ENCODE measurements at regions not wholly inside any gene's neighbourhood (a gene's known extent, or its start where the extent isn't known, plus 50 kb on each side); places are given as distances from the start of the nearest gene placed in this dataset.

DNA sequence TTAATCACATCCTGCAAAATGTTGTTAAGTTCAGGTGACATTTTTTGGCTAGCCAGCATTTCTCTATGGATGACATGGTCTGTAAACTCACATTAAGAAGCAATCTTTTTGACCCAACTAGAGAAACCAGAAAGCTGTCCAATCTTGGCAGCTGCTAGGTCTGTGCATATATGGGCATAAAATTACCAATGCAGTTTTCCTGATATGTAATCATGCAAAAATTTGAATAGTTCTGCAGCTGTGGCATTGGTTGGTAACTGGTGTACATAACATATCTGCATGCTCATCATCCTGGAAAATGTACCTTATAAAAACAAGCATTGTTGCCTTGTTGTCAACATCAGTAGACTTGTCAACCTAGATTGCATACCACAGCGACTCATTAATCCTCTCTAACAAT, 620.0 kb upstream of the LRFN5 start:
- Mint-ChIP-seq H3K36me3 (ENCODE audit: insufficient read depth in 1 of 3, low read depth in 3 of 3) (peaks cover 0 to 3% (median 2%) of the 10 kb centered on the region in 3 experiments; a peak in 3 of 7 replicates), H3K27ac (no peak overlapping the region), H3K4me3 (no peak overlapping the region), H3K4me1 (peaks cover 5 to 7% of the 10 kb centered on the region in 2 experiments; a peak in 3 of 4 replicates), H3K9me3 (no peaks in the 10 kb centered on the region), H3K27me3 (ENCODE audit: low read depth) (no peaks in the 10 kb centered on the region)
- no peak overlapping the region for H3K4ac ChIP-seq (ENCODE audit: low read depth, low read length)
- H3K4me2 ChIP-seq (ENCODE audit: insufficient read depth, insufficient read length, low read length) = no peak overlapping the region
- no peak overlapping the region for H2BK5ac ChIP-seq (ENCODE audit: insufficient read length, low read length)
- H4K20me1 ChIP-seq (ENCODE audit: control insufficient read depth, insufficient read depth, insufficient read length) = no peaks in the 10 kb centered on the region
- H2AK5ac ChIP-seq (ENCODE audit: insufficient read length, low read length) = no peak overlapping the region
- no peak overlapping the region for H2BK120ac ChIP-seq (ENCODE audit: low read depth, low read length, poor library complexity, severe bottlenecking)
- no peaks in the 10 kb centered on the region for H3K9me3 ChIP-seq (ENCODE audit: control insufficient read depth, low read depth, low read length)
- H2BK15ac ChIP-seq (ENCODE audit: low read depth, low read length) = no peak overlapping the region
- no peak overlapping the region for H3K14ac ChIP-seq (ENCODE audit: insufficient read depth, low read length)
- no peak overlapping the region for H3K56ac ChIP-seq (ENCODE audit: insufficient read length, low read depth, low read length)
- no peaks in the 10 kb centered on the region for H3K79me1 ChIP-seq (ENCODE audit: insufficient read depth, low read depth, low read length, poor library complexity, severe bottlenecking)
- H3K27ac ChIP-seq (ENCODE audit: insufficient read length, low read depth, low read length) = no peak overlapping the region
- H3K23ac ChIP-seq (ENCODE audit: insufficient read length, low read depth, low read length) = no peak overlapping the region
- no peak overlapping the region for H3K9ac ChIP-seq (ENCODE audit: extremely low read depth, insufficient read length, low read length)
- TF ChIP-seq, protein P1, sequence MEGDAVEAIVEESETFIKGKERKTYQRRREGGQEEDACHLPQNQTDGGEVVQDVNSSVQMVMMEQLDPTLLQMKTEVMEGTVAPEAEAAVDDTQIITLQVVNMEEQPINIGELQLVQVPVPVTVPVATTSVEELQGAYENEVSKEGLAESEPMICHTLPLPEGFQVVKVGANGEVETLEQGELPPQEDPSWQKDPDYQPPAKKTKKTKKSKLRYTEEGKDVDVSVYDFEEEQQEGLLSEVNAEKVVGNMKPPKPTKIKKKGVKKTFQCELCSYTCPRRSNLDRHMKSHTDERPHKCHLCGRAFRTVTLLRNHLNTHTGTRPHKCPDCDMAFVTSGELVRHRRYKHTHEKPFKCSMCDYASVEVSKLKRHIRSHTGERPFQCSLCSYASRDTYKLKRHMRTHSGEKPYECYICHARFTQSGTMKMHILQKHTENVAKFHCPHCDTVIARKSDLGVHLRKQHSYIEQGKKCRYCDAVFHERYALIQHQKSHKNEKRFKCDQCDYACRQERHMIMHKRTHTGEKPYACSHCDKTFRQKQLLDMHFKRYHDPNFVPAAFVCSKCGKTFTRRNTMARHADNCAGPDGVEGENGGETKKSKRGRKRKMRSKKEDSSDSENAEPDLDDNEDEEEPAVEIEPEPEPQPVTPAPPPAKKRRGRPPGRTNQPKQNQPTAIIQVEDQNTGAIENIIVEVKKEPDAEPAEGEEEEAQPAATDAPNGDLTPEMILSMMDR (conservative IDR thresholded peaks at IDR 0.05) = no peak
- WGBS (ENCODE audit: extremely low coverage, insufficient read length, low lambda C conversion rate) = no CpG with 5 or more reads among the region's 1 CpG
- H2BK12ac ChIP-seq (ENCODE audit: insufficient read length, low read depth, low read length) = no peak overlapping the region
- H4K8ac ChIP-seq (replicated peaks; ENCODE audit: insufficient read length, low read depth, low read length) = no peak overlapping the region
- H2AFZ ChIP-seq (ENCODE audit: low read length) = no peak overlapping the region
- no peaks in the 10 kb centered on the region for H3K79me2 ChIP-seq (ENCODE audit: insufficient read depth, low read length)
- H3T11ph ChIP-seq (ENCODE audit: low read length) = no peak overlapping the region
- H3K23me2 ChIP-seq (ENCODE audit: insufficient read length, low read depth, low read length, poor library complexity, severe bottlenecking) = no peaks in the 10 kb centered on the region
- no peak overlapping the region for H4K5ac ChIP-seq (ENCODE audit: insufficient read length, low read depth, low read length)
- no peak for DNase-seq
- H4K91ac ChIP-seq (ENCODE audit: insufficient read length, low read depth, low read length) = no peak overlapping the region
- no peak overlapping the region for H2BK20ac ChIP-seq (ENCODE audit: low read depth, low read length, poor library complexity, severe bottlenecking)
- H3K4me1 ChIP-seq (ENCODE audit: insufficient read depth, low read length) = no peaks in the 10 kb centered on the region
- H3K27me3 ChIP-seq (ENCODE audit: insufficient read depth, low read length) = no peaks in the 10 kb centered on the region
- H3K18ac ChIP-seq (ENCODE audit: insufficient read length, low read depth, low read length) = no peak overlapping the region
